HG02870 (cell line): ENCODE measurements at regions not wholly inside any gene's neighbourhood (a gene's known extent, or its start where the extent isn't known, plus 50 kb on each side); places are given as distances from the start of the nearest gene placed in this dataset.
"Not testable (repeated sequence)": the region's sequence is repeated elsewhere in the genome, so short reads cannot be mapped to it uniquely, and the experiment has no call there.

ENCODE experiments used
- ATAC-seq: cut with Tn5 transposase; IDR thresholded peaks from one replicate; pipeline ENCODE4 v1.9.1; 2021; ENCODE audit warnings: mild to moderate bottlenecking, moderate library complexity; ENCODE audit not compliant: unreplicated experiment

GRCh38 chr1:192418552-192419285, 101.9 kb downstream of the RGS21 start:
- no peak for ATAC-seq

- no peak for ATAC-seq
Observed at GRCh38 chr1:192430644-192431043, 113.9 kb downstream of the RGS21 start.

GRCh38 chr1:192435704-192436103, 118.9 kb downstream of the RGS21 start:
- no peak for ATAC-seq

- no peak for ATAC-seq
Observed at GRCh38 chr1:192436441-192437078, 119.8 kb downstream of the RGS21 start.

- no peak for ATAC-seq
Observed at GRCh38 chr1:192438737-192439136, 121.9 kb downstream of the RGS21 start.

- no peak for ATAC-seq
Observed at GRCh38 chr1:192439373-192440025, 122.7 kb downstream of the RGS21 start.

- ATAC-seq, result no peak
Observed at GRCh38 chr1:192441492-192441891, 124.7 kb downstream of the RGS21 start.

GRCh38 chr1:192442736-192443135, 125.9 kb downstream of the RGS21 start:
- ATAC-seq, result no peak

- ATAC-seq, result no peak
Observed at GRCh38 chr1:192443616-192444015, 126.8 kb downstream of the RGS21 start.

GRCh38 chr1:192445241-192445640, 128.4 kb downstream of the RGS21 start:
- no peak for ATAC-seq

- peak; percentile 64 for ATAC-seq
Observed at GRCh38 chr1:192445839-192446489, 129.2 kb downstream of the RGS21 start.

GRCh38 chr1:192448026-192448578, 127.5 kb upstream of the RGS1 start:
- no peak for ATAC-seq

GRCh38 chr1:192453360-192453992, 122.1 kb upstream of the RGS1 start:
- ATAC-seq, result no peak

GRCh38 chr1:192459467-192459866, 116.1 kb upstream of the RGS1 start:
- no peak for ATAC-seq

GRCh38 chr1:192461684-192462083, 113.9 kb upstream of the RGS1 start:
- no peak for ATAC-seq

- ATAC-seq, result no peak
Observed at GRCh38 chr1:192462616-192463015, 113.0 kb upstream of the RGS1 start.

- no peak for ATAC-seq
Observed at GRCh38 chr1:192463661-192464060, 111.9 kb upstream of the RGS1 start.

- not testable (repeated sequence) for ATAC-seq
Observed at GRCh38 chr1:192465221-192465620, 110.4 kb upstream of the RGS1 start.

GRCh38 chr1:192474080-192474683, 101.4 kb upstream of the RGS1 start:
- no peak for ATAC-seq

GRCh38 chr1:192475329-192475728, 100.2 kb upstream of the RGS1 start:
- ATAC-seq, result no peak
